ENCODE measurements at regions not wholly inside any gene's neighbourhood (a gene's known extent, or its start where the extent isn't known, plus 50 kb on each side); places are given as distances from the start of the nearest gene placed in this dataset.

GRCh38 chrX:142068365-142068764 is 136.7 kb downstream of the MAGEC2 start:
- no peaks in the 10 kb centered on the region for H3K4me1 ChIP-seq (ENCODE audit: control extremely low read depth in 1 of 4, control insufficient read depth in 4 of 4, insufficient read depth in 4 of 4, low read length in 3 of 4)
- ChIA-PET POLR2A (no interaction called here), CTCF (no interaction called here)
- no peaks in the 10 kb centered on the region for H3K27me3 ChIP-seq (replicated peaks in 2 of 5; ENCODE audit: control insufficient read depth in 4 of 5, insufficient read depth in 5 of 5, low read length in 4 of 5)
- WGBS (ENCODE audit: insufficient coverage), result 83% methylated on average over 2 of the region's 2 CpGs
- no peak for DNase-seq
- H3K9me3 ChIP-seq (ENCODE audit: control extremely low read depth in 1 of 5, control insufficient read depth in 4 of 5, insufficient read depth in 2 of 5, low read depth in 1 of 5, low read length in 4 of 5), result peaks cover 0 to under 1% (median 0%) of the 10 kb centered on the region in 5 experiments
- H3K27ac ChIP-seq (ENCODE audit: insufficient read depth in 1 of 2, low read depth in 1 of 2, low read length in 2 of 2, poor library complexity in 1 of 2, severe bottlenecking in 2 of 2), result no peak overlapping the region
- H3K36me3 ChIP-seq (ENCODE audit: control insufficient read depth in 4 of 4, insufficient read depth in 4 of 4, low read length in 3 of 4), result no peaks in the 10 kb centered on the region
- no peak overlapping the region for H3K4me3 ChIP-seq (ENCODE audit: control insufficient read depth in 1 of 7, extremely low read depth in 1 of 7, insufficient read depth in 4 of 7, low read depth in 2 of 7, low read length in 6 of 7)

DNA sequence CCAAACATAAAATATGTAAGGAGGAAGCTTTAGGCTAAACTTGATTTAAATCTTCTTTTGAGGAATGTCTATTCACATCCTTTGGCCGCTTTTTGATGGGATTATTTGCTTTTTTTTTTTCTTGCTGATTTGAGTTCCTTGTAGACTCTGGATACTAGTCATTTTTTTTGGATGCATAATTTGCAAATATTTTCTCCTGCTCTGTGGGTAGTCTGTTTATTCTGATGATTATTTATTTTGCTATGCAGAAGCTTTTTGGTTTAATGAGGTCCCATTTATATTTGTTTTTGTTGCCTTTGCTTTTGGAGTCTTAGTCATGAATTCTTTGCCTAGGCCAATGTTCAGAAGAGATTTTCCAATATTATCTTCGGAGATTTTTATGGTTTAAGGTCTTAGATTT is 144.9 kb downstream of the MAGEC2 start:
- POLR2A ChIA-PET, result no interaction called here

GRCh38 chrX:142054094-142054493 is 150.4 kb downstream of the MAGEC1 start:
- no peak for DNase-seq
- ChIA-PET POLR2A (no interaction called here), CTCF (no interaction called here)
- WGBS (ENCODE audit: insufficient coverage), result 80% methylated on average over 1 of the region's 1 CpG
- Histone ChIP-seq H3K4me3 (ENCODE audit: control insufficient read depth in 1 of 7, extremely low read depth in 1 of 7, insufficient read depth in 4 of 7, low read depth in 2 of 7, low read length in 6 of 7) (no peak overlapping the region), H3K9me3 (ENCODE audit: control extremely low read depth in 1 of 5, control insufficient read depth in 4 of 5, insufficient read depth in 2 of 5, low read depth in 1 of 5, low read length in 4 of 5) (peaks cover 0 to 5% (median under 1%) of the 10 kb centered on the region in 5 experiments), H3K27me3 (replicated peaks in 2 of 5; ENCODE audit: control insufficient read depth in 4 of 5, insufficient read depth in 5 of 5, low read length in 4 of 5) (no peaks in the 10 kb centered on the region), H3K27ac (ENCODE audit: insufficient read depth in 1 of 2, low read depth in 1 of 2, low read length in 2 of 2, poor library complexity in 1 of 2, severe bottlenecking in 2 of 2) (no peak overlapping the region), H3K36me3 (ENCODE audit: control insufficient read depth in 4 of 4, insufficient read depth in 4 of 4, low read length in 3 of 4) (no peaks in the 10 kb centered on the region), H3K4me1 (ENCODE audit: control extremely low read depth in 1 of 4, control insufficient read depth in 4 of 4, insufficient read depth in 4 of 4, low read length in 3 of 4) (no peaks in the 10 kb centered on the region)

More for the DNA sequence above, 144.9 kb downstream of the MAGEC2 start:
- H3K4me1 ChIP-seq (ENCODE audit: control extremely low read depth in 1 of 4, control insufficient read depth in 4 of 4, insufficient read depth in 4 of 4, low read length in 3 of 4), result no peaks in the 10 kb centered on the region
- H3K4me3 ChIP-seq (ENCODE audit: control insufficient read depth in 1 of 7, extremely low read depth in 1 of 7, insufficient read depth in 4 of 7, low read depth in 2 of 7, low read length in 6 of 7), result no peak overlapping the region
- 57% methylated on average over 2 of the region's 2 CpGs for WGBS (ENCODE audit: insufficient coverage)
- no peaks in the 10 kb centered on the region for H3K36me3 ChIP-seq (ENCODE audit: control insufficient read depth in 4 of 4, insufficient read depth in 4 of 4, low read length in 3 of 4)
- no peaks in the 10 kb centered on the region for H3K27me3 ChIP-seq (replicated peaks in 2 of 5; ENCODE audit: control insufficient read depth in 4 of 5, insufficient read depth in 5 of 5, low read length in 4 of 5)
- peaks cover 0 to 6% (median 4%) of the 10 kb centered on the region in 5 experiments for H3K9me3 ChIP-seq (ENCODE audit: control extremely low read depth in 1 of 5, control insufficient read depth in 4 of 5, insufficient read depth in 2 of 5, low read depth in 1 of 5, low read length in 4 of 5)
- CTCF ChIA-PET, result no interaction called here
- DNase-seq, result no peak
- H3K27ac ChIP-seq (ENCODE audit: insufficient read depth in 1 of 2, low read depth in 1 of 2, low read length in 2 of 2, poor library complexity in 1 of 2, severe bottlenecking in 2 of 2), result no peak overlapping the region

- no peak for DNase-seq
- H3K4me1 ChIP-seq (ENCODE audit: control extremely low read depth in 1 of 4, control insufficient read depth in 4 of 4, insufficient read depth in 4 of 4, low read length in 3 of 4), result no peaks in the 10 kb centered on the region
- no peaks in the 10 kb centered on the region for H3K36me3 ChIP-seq (ENCODE audit: control insufficient read depth in 4 of 4, insufficient read depth in 4 of 4, low read length in 3 of 4)
- H3K4me3 ChIP-seq (ENCODE audit: control insufficient read depth in 1 of 7, extremely low read depth in 1 of 7, insufficient read depth in 4 of 7, low read depth in 2 of 7, low read length in 6 of 7), result no peak overlapping the region
- CTCF ChIA-PET, result no interaction called here
- POLR2A ChIA-PET, result no interaction called here
- H3K9me3 ChIP-seq (ENCODE audit: control extremely low read depth in 1 of 5, control insufficient read depth in 4 of 5, insufficient read depth in 2 of 5, low read depth in 1 of 5, low read length in 4 of 5), result no peaks in the 10 kb centered on the region
- no peak overlapping the region for H3K27ac ChIP-seq (ENCODE audit: insufficient read depth in 1 of 2, low read depth in 1 of 2, low read length in 2 of 2, poor library complexity in 1 of 2, severe bottlenecking in 2 of 2)
- whole genome bisulfite sequencing (ENCODE audit: insufficient coverage), result 100% methylated on average over 2 of the region's 3 CpGs
- H3K27me3 ChIP-seq (replicated peaks in 2 of 5; ENCODE audit: control insufficient read depth in 4 of 5, insufficient read depth in 5 of 5, low read length in 4 of 5), result no peaks in the 10 kb centered on the region
Measured at GRCh38 chrX:142052238-142052637, 148.5 kb downstream of the MAGEC1 start.

GRCh38 chrX:142043196-142043595 is 139.5 kb downstream of the MAGEC1 start:
- no peaks in the 10 kb centered on the region for H3K36me3 ChIP-seq (ENCODE audit: control insufficient read depth in 4 of 4, insufficient read depth in 4 of 4, low read length in 3 of 4)
- CTCF ChIA-PET, result no interaction called here
- 100% methylated on average over 1 of the region's 3 CpGs for WGBS (ENCODE audit: insufficient coverage)
- no peaks in the 10 kb centered on the region for H3K27me3 ChIP-seq (replicated peaks in 2 of 5; ENCODE audit: control insufficient read depth in 4 of 5, insufficient read depth in 5 of 5, low read length in 4 of 5)
- no peak overlapping the region for H3K27ac ChIP-seq (ENCODE audit: insufficient read depth in 1 of 2, low read depth in 1 of 2, low read length in 2 of 2, poor library complexity in 1 of 2, severe bottlenecking in 2 of 2)
- no peak overlapping the region for H3K4me3 ChIP-seq (ENCODE audit: control insufficient read depth in 1 of 7, extremely low read depth in 1 of 7, insufficient read depth in 4 of 7, low read depth in 2 of 7, low read length in 6 of 7)
- H3K4me1 ChIP-seq (ENCODE audit: control extremely low read depth in 1 of 4, control insufficient read depth in 4 of 4, insufficient read depth in 4 of 4, low read length in 3 of 4), result no peaks in the 10 kb centered on the region
- no peaks in the 10 kb centered on the region for H3K9me3 ChIP-seq (ENCODE audit: control extremely low read depth in 1 of 5, control insufficient read depth in 4 of 5, insufficient read depth in 2 of 5, low read depth in 1 of 5, low read length in 4 of 5)
- DNase-seq, result no peak
- POLR2A ChIA-PET, result no interaction called here

- H3K27ac ChIP-seq (ENCODE audit: insufficient read depth in 1 of 2, low read depth in 1 of 2, low read length in 2 of 2, poor library complexity in 1 of 2, severe bottlenecking in 2 of 2), result no peak overlapping the region
- ChIA-PET CTCF (no interaction called here), POLR2A (no interaction called here)
- no peaks in the 10 kb centered on the region for H3K36me3 ChIP-seq (ENCODE audit: control insufficient read depth in 4 of 4, insufficient read depth in 4 of 4, low read length in 3 of 4)
- no peaks in the 10 kb centered on the region for H3K9me3 ChIP-seq (ENCODE audit: control extremely low read depth in 1 of 5, control insufficient read depth in 4 of 5, insufficient read depth in 2 of 5, low read depth in 1 of 5, low read length in 4 of 5)
- no peak overlapping the region for H3K4me3 ChIP-seq (ENCODE audit: control insufficient read depth in 1 of 7, extremely low read depth in 1 of 7, insufficient read depth in 4 of 7, low read depth in 2 of 7, low read length in 6 of 7)
- DNase-seq, result no peak
- 96% methylated on average over 4 of the region's 6 CpGs for WGBS (ENCODE audit: insufficient coverage)
- no peaks in the 10 kb centered on the region for H3K27me3 ChIP-seq (replicated peaks in 2 of 5; ENCODE audit: control insufficient read depth in 4 of 5, insufficient read depth in 5 of 5, low read length in 4 of 5)
- no peaks in the 10 kb centered on the region for H3K4me1 ChIP-seq (ENCODE audit: control extremely low read depth in 1 of 4, control insufficient read depth in 4 of 4, insufficient read depth in 4 of 4, low read length in 3 of 4)
Measured at GRCh38 chrX:142040906-142041305, 137.2 kb downstream of the MAGEC1 start.

GRCh38 chrX:142036116-142036515 is 132.4 kb downstream of the MAGEC1 start:
- Histone ChIP-seq H3K4me1 (ENCODE audit: control extremely low read depth in 1 of 4, control insufficient read depth in 4 of 4, insufficient read depth in 4 of 4, low read length in 3 of 4) (no peaks in the 10 kb centered on the region), H3K36me3 (ENCODE audit: control insufficient read depth in 4 of 4, insufficient read depth in 4 of 4, low read length in 3 of 4) (no peaks in the 10 kb centered on the region), H3K9me3 (ENCODE audit: control extremely low read depth in 1 of 5, control insufficient read depth in 4 of 5, insufficient read depth in 2 of 5, low read depth in 1 of 5, low read length in 4 of 5) (no peaks in the 10 kb centered on the region), H3K27me3 (replicated peaks in 2 of 5; ENCODE audit: control insufficient read depth in 4 of 5, insufficient read depth in 5 of 5, low read length in 4 of 5) (no peaks in the 10 kb centered on the region), H3K4me3 (ENCODE audit: control insufficient read depth in 1 of 7, extremely low read depth in 1 of 7, insufficient read depth in 4 of 7, low read depth in 2 of 7, low read length in 6 of 7) (no peak overlapping the region), H3K27ac (ENCODE audit: insufficient read depth in 1 of 2, low read depth in 1 of 2, low read length in 2 of 2, poor library complexity in 1 of 2, severe bottlenecking in 2 of 2) (no peak overlapping the region)
- no peak for DNase-seq
- ChIA-PET CTCF (no interaction called here), POLR2A (no interaction called here)

GRCh38 chrX:142005532-142005931 is 101.8 kb downstream of the MAGEC1 start:
- no peaks in the 10 kb centered on the region for H3K9me3 ChIP-seq (ENCODE audit: control extremely low read depth in 1 of 5, control insufficient read depth in 4 of 5, insufficient read depth in 2 of 5, low read depth in 1 of 5, low read length in 4 of 5)
- no peak for DNase-seq
- ChIA-PET POLR2A (no interaction called here), CTCF (no interaction called here)
- H3K27me3 ChIP-seq (replicated peaks in 2 of 5; ENCODE audit: control insufficient read depth in 4 of 5, insufficient read depth in 5 of 5, low read length in 4 of 5), result no peaks in the 10 kb centered on the region
- no peak overlapping the region for H3K27ac ChIP-seq (ENCODE audit: insufficient read depth in 1 of 2, low read depth in 1 of 2, low read length in 2 of 2, poor library complexity in 1 of 2, severe bottlenecking in 2 of 2)
- H3K4me3 ChIP-seq (ENCODE audit: control insufficient read depth in 1 of 7, extremely low read depth in 1 of 7, insufficient read depth in 4 of 7, low read depth in 2 of 7, low read length in 6 of 7), result no peak overlapping the region
- H3K36me3 ChIP-seq (ENCODE audit: control insufficient read depth in 4 of 4, insufficient read depth in 4 of 4, low read length in 3 of 4), result no peaks in the 10 kb centered on the region
- no CpG with 5 or more reads among the region's 1 CpG for WGBS (ENCODE audit: insufficient coverage)
- H3K4me1 ChIP-seq (ENCODE audit: control extremely low read depth in 1 of 4, control insufficient read depth in 4 of 4, insufficient read depth in 4 of 4, low read length in 3 of 4), result no peaks in the 10 kb centered on the region
